Omental fat pad (tissue), 3 donors: ENCODE measurements at regions not wholly inside any gene's neighbourhood (a gene's known extent, or its start where the extent isn't known, plus 50 kb on each side); places are given as distances from the start of the nearest gene placed in this dataset.

Experiments
- ATAC-seq: fragments of 150-250 bp; one replicate; pipeline ENCODE4 v1.9.1; 2016; ENCODE audit warnings: mild to moderate bottlenecking, moderate library complexity; ENCODE audit not compliant: low FRiP score
- DNase-seq: peaks from one replicate; pipeline ENCODE4 v3.0.0-alpha.2; 2019; ENCODE audit warnings: low spot score
- CTCF ChIP-seq, 3 donors: fragments of 450-650 bp; IDR thresholded peaks; one replicate each; pipeline ENCODE4 v1.5.1; 2016 to 2017; ENCODE audit warnings: antibody characterized with exemption in 3 of 3, mild to moderate bottlenecking in 3 of 3, moderate library complexity in 2 of 3

GRCh38 chr5:37984300-37984699 is 144.5 kb upstream of the GDNF start:
- TF ChIP-seq CTCF (IDR thresholded peaks at IDR 0.05) = no peak
- no peak for ATAC-seq
- no peak for DNase-seq

GRCh38 chr5:37983463-37983862 is 143.6 kb upstream of the GDNF start:
- DNase-seq = no peak
- no peak for ATAC-seq
- TF ChIP-seq CTCF (IDR thresholded peaks at IDR 0.05) = no peak

- no peak for DNase-seq
- no peak for ATAC-seq
- TF ChIP-seq CTCF (IDR thresholded peaks at IDR 0.05) = no peak
Observed at GRCh38 chr5:37979559-37979958, 139.7 kb upstream of the GDNF start.

GRCh38 chr5:37975531-37975930 is 135.7 kb upstream of the GDNF start:
- no peak for DNase-seq
- no peak for ATAC-seq
- TF ChIP-seq CTCF (IDR thresholded peaks at IDR 0.05) = no peak

GRCh38 chr5:37971483-37972024 is 131.7 kb upstream of the GDNF start:
- ATAC-seq (no peak), DNase-seq (no peak)
- TF ChIP-seq CTCF (IDR thresholded peaks at IDR 0.05) = no peak

GRCh38 chr5:37966871-37967270 is 127.0 kb upstream of the GDNF start:
- ATAC-seq (no peak), DNase-seq (no peak)
- no peak for TF ChIP-seq CTCF (IDR thresholded peaks at IDR 0.05)

GRCh38 chr5:37966291-37966690 is 126.5 kb upstream of the GDNF start:
- TF ChIP-seq CTCF (IDR thresholded peaks at IDR 0.05) = no peak
- DNase-seq = no peak
- ATAC-seq = no peak
